Type B pancreatic cell (in vitro differentiated cells): ENCODE measurements at regions not wholly inside any gene's neighbourhood (a gene's known extent, or its start where the extent isn't known, plus 50 kb on each side); places are given as distances from the start of the nearest gene placed in this dataset.

Source experiments
- DNase-seq: peaks from one replicate; pipeline ENCODE4 v3.0.0; 2021; ENCODE audit warnings: mixed read lengths; ENCODE audit not compliant: unreplicated experiment; ENCODE audit errors: extremely low spot score
- H3K27ac Mint-ChIP-seq: 2 replicates; pipeline ENCODE4 v1.8.0; 2021; ENCODE audit warnings: mild to moderate bottlenecking, mixed read lengths
- H3K27me3 Mint-ChIP-seq: 2 replicates; pipeline ENCODE4 v1.8.0; 2021; ENCODE audit warnings: mixed read lengths
- H3K36me3 Mint-ChIP-seq: 2 replicates; pipeline ENCODE4 v1.8.0; 2021; ENCODE audit warnings: mixed read lengths
- H3K4me1 Mint-ChIP-seq: one replicate; pipeline ENCODE4 v1.8.0; 2021; ENCODE audit warnings: mixed read lengths; ENCODE audit not compliant: unreplicated experiment
- H3K4me3 Mint-ChIP-seq: 2 replicates; pipeline ENCODE4 v1.8.0; 2021; ENCODE audit warnings: mild to moderate bottlenecking, mixed read lengths
- H3K9me3 Mint-ChIP-seq: 2 replicates; pipeline ENCODE4 v1.8.0; 2021; ENCODE audit warnings: mixed read lengths
- CTCF ChIP-seq: fragments of 200-600 bp; sonication (generic); conservative IDR thresholded peaks from 2 replicates; pipeline ENCODE4 v1.5.0; 2021; ENCODE audit warnings: antibody characterized with exemption, mild to moderate bottlenecking

- H3K27me3 Mint-ChIP-seq = no peaks in the 10 kb centered on the region
- no peak for DNase-seq
- no peak overlapping the region for H3K27ac Mint-ChIP-seq
- H3K36me3 Mint-ChIP-seq = no peaks in the 10 kb centered on the region
- H3K4me3 Mint-ChIP-seq = no peak overlapping the region
- no peaks in the 10 kb centered on the region for H3K4me1 Mint-ChIP-seq
- peaks cover 4% of the 10 kb centered on the region for H3K9me3 Mint-ChIP-seq
- TF ChIP-seq CTCF = no peak
Observed at GRCh38 chr1:190599670-190600069, 122.0 kb upstream of the BRINP3 start.

GRCh38 chr1:190602325-190602724, 124.7 kb upstream of the BRINP3 start:
- Mint-ChIP-seq H3K9me3 (no peaks in the 10 kb centered on the region), H3K36me3 (no peaks in the 10 kb centered on the region), H3K4me3 (no peak overlapping the region), H3K4me1 (no peaks in the 10 kb centered on the region), H3K27ac (no peak overlapping the region), H3K27me3 (no peaks in the 10 kb centered on the region)
- DNase-seq = no peak
- no peak for TF ChIP-seq CTCF

- no peak for DNase-seq
- Mint-ChIP-seq H3K27me3 (no peaks in the 10 kb centered on the region), H3K4me3 (no peak overlapping the region), H3K9me3 (no peaks in the 10 kb centered on the region), H3K4me1 (no peaks in the 10 kb centered on the region), H3K27ac (no peak overlapping the region), H3K36me3 (no peaks in the 10 kb centered on the region)
- no peak for TF ChIP-seq CTCF
Observed at GRCh38 chr1:190608282-190608681, 130.6 kb upstream of the BRINP3 start.

GRCh38 chr1:190615818-190616217, 138.2 kb upstream of the BRINP3 start:
- no peak for DNase-seq
- TF ChIP-seq CTCF = no peak
- H3K27me3 Mint-ChIP-seq = no peaks in the 10 kb centered on the region
- H3K9me3 Mint-ChIP-seq = no peaks in the 10 kb centered on the region
- H3K4me3 Mint-ChIP-seq = no peak overlapping the region
- H3K4me1 Mint-ChIP-seq = no peaks in the 10 kb centered on the region
- no peak overlapping the region for H3K27ac Mint-ChIP-seq
- H3K36me3 Mint-ChIP-seq = no peaks in the 10 kb centered on the region

- H3K9me3 Mint-ChIP-seq = no peaks in the 10 kb centered on the region
- no peaks in the 10 kb centered on the region for H3K27me3 Mint-ChIP-seq
- no peak overlapping the region for H3K4me3 Mint-ChIP-seq
- no peaks in the 10 kb centered on the region for H3K4me1 Mint-ChIP-seq
- TF ChIP-seq CTCF = no peak
- no peak overlapping the region for H3K27ac Mint-ChIP-seq
- no peaks in the 10 kb centered on the region for H3K36me3 Mint-ChIP-seq
- DNase-seq = no peak
Observed at GRCh38 chr1:190616235-190616634, 138.6 kb upstream of the BRINP3 start.

GRCh38 chr1:190619724-190620123, 142.1 kb upstream of the BRINP3 start:
- Mint-ChIP-seq H3K27me3 (no peaks in the 10 kb centered on the region), H3K36me3 (no peaks in the 10 kb centered on the region), H3K4me1 (no peaks in the 10 kb centered on the region), H3K9me3 (no peaks in the 10 kb centered on the region), H3K4me3 (no peak overlapping the region), H3K27ac (no peak overlapping the region)
- no peak for DNase-seq
- no peak for TF ChIP-seq CTCF
